ENCODE measurements at regions not wholly inside any gene's neighbourhood (a gene's known extent, or its start where the extent isn't known, plus 50 kb on each side); places are given as distances from the start of the nearest gene placed in this dataset.
A peak's percentile ranks its signal among the peaks of the same experiment; 100 is the strongest.

- in situ Hi-C loops (cut with MboI; ENCODE audit: low sequenced_read_pairs): no loop called here
- no peak for DNase-seq (ENCODE audit: low spot score in 2 of 2)
- Histone ChIP-seq H3K36me3 (replicated peaks) (no peaks in the 10 kb centered on the region; the same call in 1 of the 2 replicates), H3K4me3 (no peak overlapping the region), H3K4me1 (no peaks in the 10 kb centered on the region), H3K27me3 (ENCODE audit: low read depth) (no peaks in the 10 kb centered on the region), H3K9me3 (no peaks in the 10 kb centered on the region)
Measured at GRCh38 chr9:129506892-129507291, 114.0 kb downstream of the C9orf50 start.

- DNase-seq (ENCODE audit: low spot score in 2 of 2): no peak
- Histone ChIP-seq H3K4me1 (no peaks in the 10 kb centered on the region), H3K4me3 (no peak overlapping the region), H3K9me3 (no peaks in the 10 kb centered on the region), H3K36me3 (replicated peaks) (no peaks in the 10 kb centered on the region; the same call in 1 of the 2 replicates), H3K27me3 (ENCODE audit: low read depth) (no peaks in the 10 kb centered on the region)
- in situ Hi-C loops (cut with MboI; ENCODE audit: low sequenced_read_pairs): no loop called here
Measured at GRCh38 chr9:129506041-129506440, 114.9 kb downstream of the C9orf50 start.

GRCh38 chr9:129505270-129505902 is 115.5 kb downstream of the C9orf50 start:
- Histone ChIP-seq H3K4me3 (no peak overlapping the region), H3K4me1 (peaks cover under 1% of the 10 kb centered on the region), H3K9me3 (no peaks in the 10 kb centered on the region), H3K36me3 (replicated peaks) (no peaks in the 10 kb centered on the region; the same call in 1 of the 2 replicates), H3K27me3 (ENCODE audit: low read depth) (no peaks in the 10 kb centered on the region)
- DNase-seq (ENCODE audit: low spot score in 2 of 2): no peak
- in situ Hi-C loops (cut with MboI; ENCODE audit: low sequenced_read_pairs): no loop called here

GRCh38 chr9:129504404-129504803 is 116.5 kb downstream of the C9orf50 start:
- H3K27me3 ChIP-seq (ENCODE audit: low read depth): no peaks in the 10 kb centered on the region
- no peak overlapping the region for H3K4me3 ChIP-seq
- no peak for DNase-seq (ENCODE audit: low spot score in 2 of 2)
- peaks cover 6% of the 10 kb centered on the region for H3K4me1 ChIP-seq
- H3K9me3 ChIP-seq: no peaks in the 10 kb centered on the region
- no peaks in the 10 kb centered on the region; the same call in 1 of the 2 replicates for H3K36me3 ChIP-seq (replicated peaks)
- in situ Hi-C loops (cut with MboI; ENCODE audit: low sequenced_read_pairs): no loop called here

- H3K4me3 ChIP-seq: no peak overlapping the region
- no peak for DNase-seq (ENCODE audit: low spot score in 2 of 2)
- H3K4me1 ChIP-seq: peaks cover 9% of the 10 kb centered on the region
Measured at GRCh38 chr9:129501771-129502319, 119.1 kb downstream of the C9orf50 start.

GRCh38 chr9:129500863-129501770 is 119.8 kb downstream of the C9orf50 start:
- peaks cover 16% of the 10 kb centered on the region for H3K4me1 ChIP-seq
- no peak overlapping the region for H3K4me3 ChIP-seq
- H3K27me3 ChIP-seq (ENCODE audit: low read depth): no peaks in the 10 kb centered on the region
- no peaks in the 10 kb centered on the region for H3K9me3 ChIP-seq
- in situ Hi-C loops (cut with MboI; ENCODE audit: low sequenced_read_pairs): no loop called here
- H3K36me3 ChIP-seq (replicated peaks): no peaks in the 10 kb centered on the region; the same call in 1 of the 2 replicates
- no peak for DNase-seq (ENCODE audit: low spot score in 2 of 2)

More at GRCh38 chr9:129501771-129502319, 119.1 kb downstream of the C9orf50 start:
- no peaks in the 10 kb centered on the region for H3K9me3 ChIP-seq
- H3K27me3 ChIP-seq (ENCODE audit: low read depth): no peaks in the 10 kb centered on the region
- H3K36me3 ChIP-seq (replicated peaks): no peaks in the 10 kb centered on the region; the same call in 1 of the 2 replicates
- in situ Hi-C loops (cut with MboI; ENCODE audit: low sequenced_read_pairs): no loop called here

- Histone ChIP-seq H3K4me3 (no peak overlapping the region), H3K9me3 (no peaks in the 10 kb centered on the region), H3K4me1 (peaks cover 18% of the 10 kb centered on the region), H3K27me3 (ENCODE audit: low read depth) (no peaks in the 10 kb centered on the region), H3K36me3 (replicated peaks) (no peaks in the 10 kb centered on the region; the same call in 1 of the 2 replicates)
- DNase-seq (ENCODE audit: low spot score in 2 of 2): peak; percentile 48 to 53
- in situ Hi-C loops (cut with MboI; ENCODE audit: low sequenced_read_pairs): no loop called here
Measured at GRCh38 chr9:129500161-129500862, 120.6 kb downstream of the C9orf50 start.

GRCh38 chr9:129498451-129499384 is 122.2 kb downstream of the C9orf50 start:
- H3K4me1 ChIP-seq: peaks cover 18% of the 10 kb centered on the region
- no peaks in the 10 kb centered on the region for H3K27me3 ChIP-seq (ENCODE audit: low read depth)
- in situ Hi-C loops (cut with MboI; ENCODE audit: low sequenced_read_pairs): no loop called here
- H3K9me3 ChIP-seq: no peaks in the 10 kb centered on the region
- no peak for DNase-seq (ENCODE audit: low spot score in 2 of 2)
- H3K36me3 ChIP-seq (replicated peaks): no peaks in the 10 kb centered on the region; the same call in 1 of the 2 replicates
- H3K4me3 ChIP-seq: no peak overlapping the region

GRCh38 chr9:129497813-129498450 is 123.0 kb downstream of the C9orf50 start:
- Histone ChIP-seq H3K27me3 (ENCODE audit: low read depth) (no peaks in the 10 kb centered on the region), H3K9me3 (no peaks in the 10 kb centered on the region), H3K4me1 (peaks cover 18% of the 10 kb centered on the region), H3K36me3 (replicated peaks) (peaks cover 4% of the 10 kb centered on the region; the same call in 1 of the 2 replicates), H3K4me3 (no peak overlapping the region)
- no peak for DNase-seq (ENCODE audit: low spot score in 2 of 2)
- in situ Hi-C loops (cut with MboI; ENCODE audit: low sequenced_read_pairs): no loop called here

GRCh38 chr9:129497005-129497812 is 123.7 kb downstream of the C9orf50 start:
- DNase-seq (ENCODE audit: low spot score in 2 of 2): no peak
- Histone ChIP-seq H3K4me1 (peaks cover 18% of the 10 kb centered on the region), H3K9me3 (no peaks in the 10 kb centered on the region), H3K36me3 (replicated peaks) (peaks cover 4% of the 10 kb centered on the region; the same call in 1 of the 2 replicates), H3K27me3 (ENCODE audit: low read depth) (no peaks in the 10 kb centered on the region), H3K4me3 (peak overlapping the region; percentile 24)
- in situ Hi-C loops (cut with MboI; ENCODE audit: low sequenced_read_pairs): no loop called here

GRCh38 chr9:129496473-129497004 is 124.4 kb downstream of the C9orf50 start:
- peaks cover 4% of the 10 kb centered on the region; the same call in 1 of the 2 replicates for H3K36me3 ChIP-seq (replicated peaks)
- peak overlapping the region; percentile 24 for H3K4me3 ChIP-seq
- peaks cover 18% of the 10 kb centered on the region for H3K4me1 ChIP-seq
- H3K9me3 ChIP-seq: no peaks in the 10 kb centered on the region
- peak; percentile 81 to 95 for DNase-seq (ENCODE audit: low spot score in 2 of 2)
- in situ Hi-C loops (cut with MboI; ENCODE audit: low sequenced_read_pairs): no loop called here
- H3K27me3 ChIP-seq (ENCODE audit: low read depth): no peaks in the 10 kb centered on the region

Measured in HAP-1 (cell line).